Right atrium auricular region (tissue), 2 donors: ENCODE measurements at regions not wholly inside any gene's neighbourhood (a gene's known extent, or its start where the extent isn't known, plus 50 kb on each side); places are given as distances from the start of the nearest gene placed in this dataset.
"Not testable (repeated sequence)": the region's sequence is repeated elsewhere in the genome, so short reads cannot be mapped to it uniquely, and the experiment has no call there.

ENCODE experiments used
- DNase-seq: peaks from one replicate; pipeline ENCODE4 v3.0.0-alpha.2; 2019; ENCODE audit warnings: low spot score
- H3K27ac ChIP-seq, 2 donors: fragments of 200-600 bp; sonication (generic); 1 replicate in 1 of 2; 2 replicates in 1 of 2; pipeline ENCODE4 v1.5.1; 2016 to 2019
- H3K27me3 ChIP-seq, 2 donors: fragments of 200-600 bp; sonication (generic); one replicate each; pipeline versions ENCODE4 v1.5.1 to v1.6.0; 2017 to 2019
- H3K36me3 ChIP-seq: fragments of 200-600 bp; sonication (generic); one replicate; pipeline ENCODE4 v1.5.1; 2016
- H3K4me1 ChIP-seq, 2 donors: fragments of 200-600 bp; sonication (generic); one replicate each; pipeline versions ENCODE4 v1.5.1 to v1.6.0; 2017 to 2019
- H3K4me3 ChIP-seq, 2 donors: fragments of 200-600 bp; sonication (generic); 1 replicate in 1 of 2; 2 replicates in 1 of 2; pipeline ENCODE4 v1.5.1; 2017 to 2019; ENCODE audit warnings: mild to moderate bottlenecking in 1 of 2, moderate library complexity in 1 of 2
- H3K9me3 ChIP-seq, 2 donors: fragments of 200-600 bp; sonication (generic); one replicate each; pipeline ENCODE4 v1.5.1; 2019
- TF ChIP-seq, protein P1 (sequence below), 2 donors: fragments of 200-600 bp; sonication (generic); IDR thresholded peaks; one replicate each; pipeline ENCODE4 v1.5.1; 2019; ENCODE audit warnings: antibody characterized with exemption in 2 of 2

GRCh38 chr15:54808321-54808720 lies 388.4 kb downstream of the RSL24D1 start:
- Histone ChIP-seq H3K27ac (no peak overlapping the region), H3K9me3 (no peaks in the 10 kb centered on the region), H3K27me3 (no peaks in the 10 kb centered on the region), H3K4me1 (no peaks in the 10 kb centered on the region), H3K36me3 (no peaks in the 10 kb centered on the region), H3K4me3 (no peak overlapping the region)
- TF ChIP-seq, protein P1, sequence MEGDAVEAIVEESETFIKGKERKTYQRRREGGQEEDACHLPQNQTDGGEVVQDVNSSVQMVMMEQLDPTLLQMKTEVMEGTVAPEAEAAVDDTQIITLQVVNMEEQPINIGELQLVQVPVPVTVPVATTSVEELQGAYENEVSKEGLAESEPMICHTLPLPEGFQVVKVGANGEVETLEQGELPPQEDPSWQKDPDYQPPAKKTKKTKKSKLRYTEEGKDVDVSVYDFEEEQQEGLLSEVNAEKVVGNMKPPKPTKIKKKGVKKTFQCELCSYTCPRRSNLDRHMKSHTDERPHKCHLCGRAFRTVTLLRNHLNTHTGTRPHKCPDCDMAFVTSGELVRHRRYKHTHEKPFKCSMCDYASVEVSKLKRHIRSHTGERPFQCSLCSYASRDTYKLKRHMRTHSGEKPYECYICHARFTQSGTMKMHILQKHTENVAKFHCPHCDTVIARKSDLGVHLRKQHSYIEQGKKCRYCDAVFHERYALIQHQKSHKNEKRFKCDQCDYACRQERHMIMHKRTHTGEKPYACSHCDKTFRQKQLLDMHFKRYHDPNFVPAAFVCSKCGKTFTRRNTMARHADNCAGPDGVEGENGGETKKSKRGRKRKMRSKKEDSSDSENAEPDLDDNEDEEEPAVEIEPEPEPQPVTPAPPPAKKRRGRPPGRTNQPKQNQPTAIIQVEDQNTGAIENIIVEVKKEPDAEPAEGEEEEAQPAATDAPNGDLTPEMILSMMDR (IDR thresholded peaks at IDR 0.05), result no peak
- no peak for DNase-seq

DNA sequence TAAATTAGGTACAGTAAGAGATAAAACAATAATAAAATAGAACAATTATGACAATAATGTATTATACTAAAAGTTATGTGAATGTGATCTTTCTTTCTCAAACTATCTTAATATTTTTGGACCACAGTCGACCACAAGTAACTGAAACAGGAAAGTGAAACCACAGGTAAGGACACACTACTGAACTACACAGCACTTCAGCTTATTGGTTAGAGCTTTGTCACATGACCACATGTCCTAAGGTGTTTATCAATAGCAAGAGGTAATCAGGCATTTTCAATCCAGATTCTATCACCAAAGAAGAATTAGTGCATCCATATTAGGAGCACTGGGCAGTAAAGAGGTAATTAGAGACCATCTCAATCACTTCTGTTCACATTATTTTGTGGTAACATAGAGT lies 392.8 kb downstream of the RSL24D1 start:
- TF ChIP-seq, protein P1 (IDR thresholded peaks at IDR 0.05), result no peak
- H3K9me3 ChIP-seq, result no peaks in the 10 kb centered on the region

GRCh38 chr15:54803134-54803808 lies 393.5 kb downstream of the RSL24D1 start:
- Histone ChIP-seq H3K9me3 (no peaks in the 10 kb centered on the region), H3K36me3 (no peaks in the 10 kb centered on the region), H3K27ac (no peak overlapping the region), H3K4me3 (no peak overlapping the region), H3K27me3 (no peaks in the 10 kb centered on the region), H3K4me1 (no peaks in the 10 kb centered on the region)
- no peak for DNase-seq
- TF ChIP-seq, protein P1 (IDR thresholded peaks at IDR 0.05), result no peak

More for the DNA sequence above, 392.8 kb downstream of the RSL24D1 start:
- DNase-seq, result no peak
- Histone ChIP-seq H3K27me3 (no peaks in the 10 kb centered on the region), H3K4me1 (no peaks in the 10 kb centered on the region), H3K36me3 (no peaks in the 10 kb centered on the region), H3K27ac (no peak overlapping the region), H3K4me3 (no peak overlapping the region)

- no peak for DNase-seq
- Histone ChIP-seq H3K27me3 (no peaks in the 10 kb centered on the region), H3K27ac (no peak overlapping the region), H3K9me3 (no peaks in the 10 kb centered on the region), H3K4me1 (no peaks in the 10 kb centered on the region), H3K4me3 (no peak overlapping the region), H3K36me3 (no peaks in the 10 kb centered on the region)
- TF ChIP-seq, protein P1 (IDR thresholded peaks at IDR 0.05), result no peak
These were observed 404.2 kb downstream of the RSL24D1 start for GRCh38 chr15:54792526-54792925.

DNA sequence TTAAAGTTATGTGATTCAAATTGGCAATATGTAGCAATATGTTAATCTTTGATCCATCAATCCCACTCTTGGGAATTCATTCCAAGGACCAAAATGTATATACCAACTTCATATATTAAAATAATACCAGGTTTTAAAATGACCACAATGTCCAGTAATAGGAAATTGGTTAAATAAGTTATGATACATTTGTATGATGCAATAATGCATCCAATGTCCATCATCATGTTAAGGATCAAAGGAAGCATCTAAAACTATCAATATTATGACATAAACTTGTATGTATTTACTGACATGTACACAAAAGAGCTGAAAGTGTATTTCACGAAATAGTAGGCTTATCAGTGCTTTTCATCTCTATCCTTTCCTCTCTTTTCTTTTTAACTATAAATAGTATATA lies 406.0 kb downstream of the RSL24D1 start:
- Histone ChIP-seq H3K9me3 (no peaks in the 10 kb centered on the region), H3K4me3 (no peak overlapping the region), H3K36me3 (no peaks in the 10 kb centered on the region), H3K27ac (no peak overlapping the region), H3K27me3 (no peaks in the 10 kb centered on the region), H3K4me1 (no peaks in the 10 kb centered on the region)
- TF ChIP-seq, protein P1 (IDR thresholded peaks at IDR 0.05), result no peak
- DNase-seq, result no peak

DNA sequence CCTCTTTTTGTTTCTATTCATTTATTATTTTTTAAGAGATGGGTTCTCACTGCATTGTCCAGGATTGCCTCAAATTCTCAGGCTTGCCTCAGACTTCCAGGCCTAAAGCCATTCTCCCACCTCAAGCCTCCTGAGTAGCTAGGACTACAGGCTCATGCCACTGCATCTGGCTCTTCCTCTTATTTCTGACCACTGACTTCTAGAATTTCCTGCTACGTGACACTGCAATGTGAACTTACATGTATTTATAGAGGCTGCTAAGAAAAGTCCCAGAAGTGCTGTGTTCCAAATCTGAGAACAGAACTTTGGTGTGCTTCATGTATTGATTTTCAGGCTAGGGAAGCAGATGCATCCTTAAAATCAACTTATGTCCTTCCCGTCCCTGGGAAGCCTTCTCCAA lies 407.4 kb downstream of the RSL24D1 start:
- Histone ChIP-seq H3K36me3 (no peaks in the 10 kb centered on the region), H3K4me1 (no peaks in the 10 kb centered on the region), H3K4me3 (no peak overlapping the region), H3K27ac (no peak overlapping the region), H3K27me3 (no peaks in the 10 kb centered on the region), H3K9me3 (no peaks in the 10 kb centered on the region)
- no peak for DNase-seq
- TF ChIP-seq, protein P1 (IDR thresholded peaks at IDR 0.05), result no peak

- not testable (repeated sequence) for H3K4me3 ChIP-seq, H3K27ac ChIP-seq, H3K36me3 ChIP-seq, H3K9me3 ChIP-seq, DNase-seq, H3K4me1 ChIP-seq, H3K27me3 ChIP-seq
These were observed 415.5 kb downstream of the RSL24D1 start for GRCh38 chr15:54781220-54781619.
